Left ventricle myocardium inferior (tissue), 1 donor: ENCODE measurements at regions not wholly inside any gene's neighbourhood (a gene's known extent, or its start where the extent isn't known, plus 50 kb on each side); places are given as distances from the start of the nearest gene placed in this dataset.

Experiments
- DNase-seq: peaks from one replicate; pipeline ENCODE4 v3.0.0-alpha.2; 2020
- H3K27ac ChIP-seq: fragments of 200-600 bp; replicated peaks from 2 replicates; pipeline ENCODE4 v1.8.0; 2021
- H3K27me3 ChIP-seq: fragments of 200-600 bp; 2 replicates; pipeline ENCODE4 v1.8.0; 2021; ENCODE audit warnings: low read depth
- H3K36me3 ChIP-seq: fragments of 200-600 bp; 2 replicates; pipeline ENCODE4 v1.8.0; 2021
- H3K4me1 ChIP-seq: fragments of 200-600 bp; 2 replicates; pipeline ENCODE4 v1.8.0; 2021
- H3K4me3 ChIP-seq: fragments of 200-600 bp; 2 replicates; pipeline ENCODE4 v1.8.0; 2021; ENCODE audit warnings: mild to moderate bottlenecking, moderate library complexity
- H3K9me3 ChIP-seq: fragments of 200-600 bp; replicated peaks from 2 replicates; pipeline ENCODE4 v1.8.0; 2021
- intact Hi-C: fragments of 100-400 bp; cut with micrococcal nuclease; formaldehyde crosslinking; loops from one replicate; pipeline ENCODE4 v1.11.0; 2022
- TF ChIP-seq, protein P1 (sequence below): fragments of 200-600 bp; IDR thresholded peaks from 2 replicates; pipeline ENCODE4 v1.8.0; 2021; ENCODE audit warnings: antibody characterized with exemption, mild to moderate bottlenecking, borderline replicate concordance
- donor health status: DM: no; HTN: yes; CAD: no; lungs with severe emphysema.

DNA sequence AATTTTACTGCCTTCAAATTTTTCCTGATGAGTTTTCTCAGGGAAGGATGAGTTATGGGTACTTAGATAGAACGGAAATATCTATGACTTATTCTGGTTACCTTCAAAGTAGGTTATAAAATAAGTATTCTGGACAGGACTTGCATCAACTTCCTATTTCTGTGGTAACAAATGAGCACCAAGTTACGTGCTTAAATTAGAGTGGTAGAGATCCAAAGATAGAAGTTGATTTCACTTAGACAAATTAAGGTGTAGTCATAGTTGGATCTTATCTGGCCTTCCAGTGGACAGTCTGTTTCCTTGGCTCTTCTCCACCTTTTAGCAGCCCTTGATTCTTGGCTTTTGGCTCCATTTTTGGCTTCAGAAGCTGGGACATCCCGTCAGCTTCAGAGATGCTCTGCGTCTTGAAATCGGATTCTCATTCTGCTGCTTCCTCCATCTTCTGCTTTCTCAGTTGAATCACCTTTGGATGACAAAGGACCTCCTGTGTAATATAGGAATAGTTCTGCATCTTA lies 109.9 kb downstream of the ZNF518B start:
- no peak overlapping the region for H3K4me3 ChIP-seq
- TF ChIP-seq, protein P1, sequence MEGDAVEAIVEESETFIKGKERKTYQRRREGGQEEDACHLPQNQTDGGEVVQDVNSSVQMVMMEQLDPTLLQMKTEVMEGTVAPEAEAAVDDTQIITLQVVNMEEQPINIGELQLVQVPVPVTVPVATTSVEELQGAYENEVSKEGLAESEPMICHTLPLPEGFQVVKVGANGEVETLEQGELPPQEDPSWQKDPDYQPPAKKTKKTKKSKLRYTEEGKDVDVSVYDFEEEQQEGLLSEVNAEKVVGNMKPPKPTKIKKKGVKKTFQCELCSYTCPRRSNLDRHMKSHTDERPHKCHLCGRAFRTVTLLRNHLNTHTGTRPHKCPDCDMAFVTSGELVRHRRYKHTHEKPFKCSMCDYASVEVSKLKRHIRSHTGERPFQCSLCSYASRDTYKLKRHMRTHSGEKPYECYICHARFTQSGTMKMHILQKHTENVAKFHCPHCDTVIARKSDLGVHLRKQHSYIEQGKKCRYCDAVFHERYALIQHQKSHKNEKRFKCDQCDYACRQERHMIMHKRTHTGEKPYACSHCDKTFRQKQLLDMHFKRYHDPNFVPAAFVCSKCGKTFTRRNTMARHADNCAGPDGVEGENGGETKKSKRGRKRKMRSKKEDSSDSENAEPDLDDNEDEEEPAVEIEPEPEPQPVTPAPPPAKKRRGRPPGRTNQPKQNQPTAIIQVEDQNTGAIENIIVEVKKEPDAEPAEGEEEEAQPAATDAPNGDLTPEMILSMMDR: no peak
- H3K27ac ChIP-seq: no peak overlapping the region
- no peaks in the 10 kb centered on the region for H3K4me1 ChIP-seq
- no peak for DNase-seq
- H3K9me3 ChIP-seq: no peaks in the 10 kb centered on the region
- peaks cover 28% of the 10 kb centered on the region for H3K27me3 ChIP-seq
- intact Hi-C loops: no loop called here
- H3K36me3 ChIP-seq: no peaks in the 10 kb centered on the region

DNA sequence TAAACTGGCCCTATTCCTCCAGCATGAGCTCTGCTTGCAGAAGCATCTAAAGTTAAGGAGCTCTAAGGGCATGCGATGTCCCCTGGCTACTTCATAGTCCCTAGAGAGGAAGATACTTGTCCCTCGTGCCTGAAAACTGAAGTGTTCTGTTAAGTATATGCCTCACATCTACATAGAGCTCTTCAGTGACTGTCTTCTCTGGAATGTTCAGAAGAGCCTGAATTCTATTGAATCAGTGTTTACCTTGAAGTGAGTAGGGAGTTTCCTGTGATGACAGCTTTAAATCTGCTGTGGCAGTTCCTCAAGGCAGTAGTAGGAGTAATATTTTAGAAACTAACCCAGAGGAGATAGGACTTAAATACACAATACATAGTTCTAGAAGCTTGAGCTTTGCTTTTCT lies 111.2 kb downstream of the ZNF518B start:
- TF ChIP-seq, protein P1: no peak
- no peaks in the 10 kb centered on the region for H3K4me1 ChIP-seq
- H3K27ac ChIP-seq: no peak overlapping the region
- H3K4me3 ChIP-seq: no peak overlapping the region
- H3K36me3 ChIP-seq: no peaks in the 10 kb centered on the region
- DNase-seq: no peak
- intact Hi-C loops: no loop called here
- peaks cover 28% of the 10 kb centered on the region for H3K27me3 ChIP-seq
- H3K9me3 ChIP-seq: no peaks in the 10 kb centered on the region

DNA sequence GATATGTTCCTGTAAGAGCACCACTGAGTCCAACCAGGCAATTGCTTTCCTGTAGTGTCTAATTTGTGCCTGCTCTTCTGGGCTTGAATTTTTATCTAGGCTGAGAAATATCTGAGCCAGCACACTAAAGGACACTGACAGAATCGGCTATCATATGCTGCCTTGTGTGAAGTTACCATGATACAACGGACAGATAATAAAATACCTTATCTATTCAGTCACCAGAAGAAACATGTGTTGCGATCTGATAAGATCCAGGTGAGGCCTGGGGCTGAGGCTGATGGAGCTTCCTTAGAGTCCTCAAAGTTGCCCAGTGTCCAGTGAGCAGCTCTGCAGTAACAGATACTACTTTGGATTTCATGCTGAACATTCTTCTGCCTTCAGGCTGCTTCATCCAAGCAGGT lies 111.8 kb downstream of the ZNF518B start:
- H3K4me3 ChIP-seq: no peak overlapping the region
- H3K36me3 ChIP-seq: no peaks in the 10 kb centered on the region
- no peaks in the 10 kb centered on the region for H3K9me3 ChIP-seq
- TF ChIP-seq, protein P1: no peak
- peaks cover 28% of the 10 kb centered on the region for H3K27me3 ChIP-seq
- intact Hi-C loops: no loop called here
- no peaks in the 10 kb centered on the region for H3K4me1 ChIP-seq
- DNase-seq: no peak
- no peak overlapping the region for H3K27ac ChIP-seq

DNA sequence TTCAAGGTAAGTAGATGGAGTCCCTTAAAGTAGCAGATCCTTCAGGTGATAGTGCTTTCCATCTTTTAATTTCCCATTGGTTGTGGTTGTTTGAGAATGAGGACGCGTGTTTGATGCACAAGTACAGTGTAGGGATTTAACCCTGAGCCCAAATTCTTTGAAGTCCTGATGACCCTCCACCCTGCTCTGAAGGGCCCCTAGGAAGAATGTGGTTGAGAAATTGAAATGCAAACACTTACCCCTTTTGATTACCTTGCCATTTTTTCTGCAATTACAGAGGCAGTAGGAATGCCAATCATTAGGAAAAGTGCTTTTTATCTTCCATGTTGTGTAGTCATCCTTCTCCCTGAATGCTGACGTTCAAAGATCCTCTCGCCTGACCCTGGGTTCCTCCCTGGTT lies 112.4 kb downstream of the ZNF518B start:
- intact Hi-C loops: no loop called here
- Histone ChIP-seq H3K27ac (no peak overlapping the region), H3K4me3 (no peak overlapping the region), H3K9me3 (no peaks in the 10 kb centered on the region), H3K36me3 (no peaks in the 10 kb centered on the region), H3K27me3 (peaks cover 22% of the 10 kb centered on the region), H3K4me1 (no peaks in the 10 kb centered on the region)
- TF ChIP-seq, protein P1: no peak
- no peak for DNase-seq

DNA sequence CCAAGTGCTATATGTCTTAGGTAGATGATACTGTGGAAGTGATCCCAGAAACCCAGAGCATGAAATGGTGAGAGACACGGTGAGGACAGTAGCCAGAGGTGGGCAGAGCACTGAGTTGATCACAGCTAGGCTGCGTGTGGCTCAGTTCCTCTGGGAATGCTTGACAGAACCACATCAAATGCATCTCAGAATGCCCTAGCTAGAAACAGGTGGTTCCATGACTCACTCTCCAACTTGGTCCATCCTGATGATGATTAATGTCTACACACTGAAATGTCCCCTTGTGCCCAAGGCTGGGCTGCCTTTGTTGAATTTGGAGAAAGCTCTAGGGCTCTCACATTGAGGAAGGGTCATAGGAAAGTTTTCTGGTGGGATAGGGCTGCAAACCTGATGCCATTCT lies 113.6 kb downstream of the ZNF518B start:
- no peak for DNase-seq
- intact Hi-C loops: no loop called here
- Histone ChIP-seq H3K27ac (no peak overlapping the region), H3K4me1 (no peaks in the 10 kb centered on the region), H3K9me3 (no peaks in the 10 kb centered on the region), H3K36me3 (no peaks in the 10 kb centered on the region), H3K4me3 (no peak overlapping the region), H3K27me3 (peaks cover 30% of the 10 kb centered on the region)
- TF ChIP-seq, protein P1: no peak

DNA sequence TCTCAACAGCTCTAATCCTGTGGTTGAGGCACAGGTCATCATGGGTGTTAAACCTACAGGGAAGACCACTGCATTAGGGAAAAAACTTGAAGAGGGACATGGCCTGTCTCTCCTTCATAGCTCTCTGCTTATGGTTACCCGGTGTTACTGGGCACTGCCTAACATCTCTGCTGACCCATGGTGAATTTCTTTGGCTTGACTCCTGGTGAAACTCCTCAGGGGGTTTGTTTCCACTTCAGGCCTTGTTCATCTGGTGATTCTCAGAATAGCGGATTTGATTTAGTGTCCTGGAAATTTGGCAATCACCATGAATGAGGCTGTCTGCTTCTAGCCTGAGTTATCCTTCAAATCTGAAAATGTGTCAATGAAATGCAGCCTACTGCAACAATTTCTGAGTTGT lies 114.4 kb downstream of the ZNF518B start:
- no peak overlapping the region for H3K4me3 ChIP-seq
- no peaks in the 10 kb centered on the region for H3K4me1 ChIP-seq
- no peaks in the 10 kb centered on the region for H3K9me3 ChIP-seq
- DNase-seq: no peak
- H3K27ac ChIP-seq: no peak overlapping the region
- TF ChIP-seq, protein P1: no peak
- intact Hi-C loops: no loop called here
- H3K36me3 ChIP-seq: no peaks in the 10 kb centered on the region
- H3K27me3 ChIP-seq: peaks cover 35% of the 10 kb centered on the region
